ENCODE measurements at regions not wholly inside any gene's neighbourhood (a gene's known extent, or its start where the extent isn't known, plus 50 kb on each side); places are given as distances from the start of the nearest gene placed in this dataset.

GRCh38 chr22:22348815-22349454 lies 104.3 kb downstream of the VPREB1 start:
- H3K56ac ChIP-seq (ENCODE audit: extremely low read depth, insufficient read depth, low read length), result no peak overlapping the region
- BruUV-seq (replicated peaks), result no TSS peak
- TF ChIP-seq NFE2L2 (IDR thresholded peaks at IDR 0.05; ENCODE audit: low read depth, low read length), result no peak
- TF ChIP-seq MAZ (IDR thresholded peaks at IDR 0.05; ENCODE audit: borderline replicate concordance, low read depth, low read length), result no peak
- TF ChIP-seq CEBPB (IDR thresholded peaks at IDR 0.05; ENCODE audit: low read depth, low read length), result no peak
- no peak for TF ChIP-seq CTCF (conservative IDR thresholded peaks at IDR 0.05; ENCODE audit: low read depth, low read length)
- TF ChIP-seq RAD21 (IDR thresholded peaks at IDR 0.05; ENCODE audit: low read length), result no peak
- no peak for TF ChIP-seq MAFK (IDR thresholded peaks at IDR 0.05; ENCODE audit: low read depth, low read length)
- TF ChIP-seq ELK1 (IDR thresholded peaks at IDR 0.05; ENCODE audit: borderline replicate concordance, low read depth, low read length), result no peak
- TF ChIP-seq USF2 (IDR thresholded peaks at IDR 0.05; ENCODE audit: low read depth, low read length), result no peak
- no peak for TF ChIP-seq CHD1 (IDR thresholded peaks at IDR 0.05; ENCODE audit: low read depth, low read length)
- no peak for TF ChIP-seq POLR2A (IDR thresholded peaks at IDR 0.05; ENCODE audit: low read depth, low read length)
- TF ChIP-seq RFX5 (IDR thresholded peaks at IDR 0.05; ENCODE audit: low read depth, low read length), result no peak
- no peak for TF ChIP-seq SMC3 (IDR thresholded peaks at IDR 0.05; ENCODE audit: low read depth, low read length)
- TF ChIP-seq MXI1 (IDR thresholded peaks at IDR 0.05; ENCODE audit: borderline replicate concordance, low read depth, low read length), result no peak
- TF ChIP-seq FOS (IDR thresholded peaks at IDR 0.05; ENCODE audit: low read depth, low read length), result no peak
- TF ChIP-seq BHLHE40 (IDR thresholded peaks at IDR 0.05; ENCODE audit: low read depth, low read length), result no peak
- TF ChIP-seq RCOR1 (IDR thresholded peaks at IDR 0.05; ENCODE audit: insufficient replicate concordance, low read length), result no peak
- no peaks in the 10 kb centered on the region for H3K9me3 ChIP-seq (ENCODE audit: control insufficient read depth, insufficient read depth, low read length)
- H2AK5ac ChIP-seq (ENCODE audit: low read depth, low read length), result no peak overlapping the region
- H2BK20ac ChIP-seq (ENCODE audit: low read depth, low read length), result no peak overlapping the region
- dilution Hi-C loops (cut with HindIII; ENCODE audit: low sequenced_read_pairs, unreplicated experiment), result no loop called here
- no peak for ATAC-seq (ENCODE audit: low read depth)
- POLR2A ChIA-PET (ENCODE audit: unreplicated experiment), result no interaction called here
- no peak overlapping the region for H3K18ac ChIP-seq (ENCODE audit: low read depth, low read length)
- no peaks in the 10 kb centered on the region for H4K20me1 ChIP-seq (ENCODE audit: insufficient read depth, low read length)
- peaks cover 38% of the 10 kb centered on the region for H3K27me3 ChIP-seq (ENCODE audit: control insufficient read depth, insufficient read depth, low read length)
- WGBS, 2 experiments (ENCODE audit: extremely low coverage in 2 of 2, insufficient read length in 1 of 2), result 17% methylated on average over 2 of the region's 6 CpGs; no CpG with 5 or more reads in 1 of the 2 experiments
- intact Hi-C loops (cut with micrococcal nuclease), result no loop called here
- H3K79me1 ChIP-seq (ENCODE audit: low read depth in 1 of 2, low read length in 2 of 2), result no peaks in the 10 kb centered on the region
- H4K8ac ChIP-seq (ENCODE audit: low read depth in 2 of 2, low read length in 2 of 2), result no peak overlapping the region
- no peak overlapping the region for H2AK9ac ChIP-seq (replicated peaks; ENCODE audit: low read depth, low read length, poor library complexity)
- no peak overlapping the region for H2BK120ac ChIP-seq (ENCODE audit: low read depth, low read length)
- H4K91ac ChIP-seq (ENCODE audit: insufficient read depth, low read depth, low read length), result no peak overlapping the region
- no peaks in the 10 kb centered on the region for H3K4me1 ChIP-seq (ENCODE audit: control insufficient read depth, insufficient read depth, low read length)
- H2BK5ac ChIP-seq (ENCODE audit: low read depth, low read length, poor library complexity, severe bottlenecking), result no peak overlapping the region
- H4K5ac ChIP-seq (ENCODE audit: low read depth, low read length), result no peak overlapping the region
- CTCF ChIA-PET, result no interaction called here
- no peaks in the 10 kb centered on the region for H3K36me3 ChIP-seq (ENCODE audit: control insufficient read depth, insufficient read depth, low read length)
- H2BK15ac ChIP-seq (ENCODE audit: low read depth, low read length), result no peak overlapping the region
- no peak overlapping the region for H3K9ac ChIP-seq (ENCODE audit: low read depth, low read length)
- no peak overlapping the region for H3K4me3 ChIP-seq (ENCODE audit: insufficient read depth, low read depth, low read length)
- H3K4ac ChIP-seq (ENCODE audit: low read depth, low read length), result no peak overlapping the region
- no peak overlapping the region for H3K27ac ChIP-seq (ENCODE audit: insufficient read depth, low read length)
- no peaks in the 10 kb centered on the region for H3K9me1 ChIP-seq (ENCODE audit: insufficient read depth, low read length)
- DNase-seq, result no peak
- in situ Hi-C loops (cut with MboI; ENCODE audit: low sequenced_read_pairs), result loop anchor here (5.0 kb wide), 1 partner anchor 48 kb away; no protein-coding TSS in a partner anchor
- H2AFZ ChIP-seq (replicated peaks; ENCODE audit: low read length, poor library complexity), result peak overlapping the region; percentile 21
- no peak overlapping the region for H3K23ac ChIP-seq (ENCODE audit: low read depth, low read length)
- no peak overlapping the region for H3K4me2 ChIP-seq (ENCODE audit: low read depth, low read length)
- no peak overlapping the region for H3K14ac ChIP-seq (replicated peaks; ENCODE audit: low read depth, low read length)

Measured in IMR-90 (cell line).